ENCODE measurements at regions not wholly inside any gene's neighbourhood (a gene's known extent, or its start where the extent isn't known, plus 50 kb on each side); places are given as distances from the start of the nearest gene placed in this dataset.
"Not testable (repeated sequence)": the region's sequence is repeated elsewhere in the genome, so short reads cannot be mapped to it uniquely, and the experiment has no call there.

DNA sequence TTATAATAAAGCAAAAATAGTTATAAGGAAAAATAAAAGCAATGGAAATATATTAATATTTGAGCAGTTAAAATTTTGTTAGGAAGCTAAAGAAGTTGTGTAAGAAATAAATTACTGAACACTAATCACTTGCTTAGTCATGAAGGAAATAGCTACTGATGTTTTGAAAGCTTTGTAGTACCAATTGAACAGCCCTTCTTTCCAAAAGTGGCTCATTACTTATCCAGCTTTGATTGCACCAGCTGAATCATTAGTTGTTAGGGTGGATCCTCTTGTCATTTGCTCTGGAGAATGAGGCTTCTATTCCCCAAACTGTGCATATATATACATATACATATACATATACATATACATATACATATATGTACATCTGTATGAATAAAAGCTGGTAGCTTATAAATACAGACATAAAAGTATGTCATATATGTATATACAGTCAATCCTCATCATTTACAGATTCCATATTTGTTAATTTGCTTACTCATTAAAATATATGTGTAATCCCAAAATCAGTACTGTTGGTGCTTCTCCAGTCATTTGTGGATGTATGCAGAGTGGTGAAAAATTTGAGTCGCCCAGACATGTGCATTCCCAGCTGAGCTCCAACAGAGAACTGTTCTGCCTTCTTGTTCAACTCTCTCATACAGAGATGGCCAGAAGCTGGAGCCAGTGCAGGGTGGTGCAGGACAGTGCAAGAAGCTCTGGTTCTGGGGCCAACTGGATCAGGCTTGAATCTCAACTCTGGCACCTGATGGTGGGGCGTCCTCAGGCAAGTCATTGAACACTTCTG lies 214.1 kb downstream of the RPAP3 start:
- no peak for DNase-seq

DNA sequence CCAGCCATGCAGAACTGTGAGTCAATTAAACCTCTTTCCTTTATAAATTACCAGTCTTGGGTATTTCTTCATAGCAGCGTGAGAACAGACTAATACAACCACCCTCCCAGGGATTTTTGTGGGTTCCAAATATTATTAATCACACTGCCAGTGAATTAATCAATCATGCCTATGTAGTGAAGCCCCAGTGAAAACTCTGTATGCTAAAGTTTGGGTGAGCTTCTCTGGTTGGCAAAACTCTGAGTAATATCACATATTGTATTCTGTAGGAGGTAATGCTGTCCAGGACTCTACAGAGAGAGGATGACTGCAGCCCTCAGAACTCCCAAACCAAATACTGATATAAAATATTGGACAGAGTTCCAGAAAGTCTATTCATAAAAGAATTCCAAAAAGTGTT lies 216.9 kb downstream of the RPAP3 start:
- DNase-seq, result no peak

DNA sequence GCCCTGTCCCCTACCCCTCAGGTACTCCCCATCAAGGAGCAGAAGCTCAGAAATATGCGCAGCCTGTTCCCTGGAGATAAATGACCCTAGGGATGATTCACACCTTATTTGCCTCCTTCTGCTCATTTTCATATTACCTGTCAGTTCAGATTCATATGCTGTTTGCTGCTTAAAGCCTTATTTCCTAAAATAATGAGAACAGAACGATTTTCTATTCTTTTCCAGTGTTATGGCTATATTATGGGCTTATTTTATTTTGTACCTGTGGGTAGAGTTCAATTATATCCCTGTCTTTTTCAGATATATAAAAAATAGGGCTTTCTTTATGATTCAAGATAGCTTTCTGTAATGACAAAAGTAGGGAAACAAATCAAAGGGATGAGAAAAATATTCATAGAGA lies 224.8 kb downstream of the RPAP3 start:
- no peak for DNase-seq

DNA sequence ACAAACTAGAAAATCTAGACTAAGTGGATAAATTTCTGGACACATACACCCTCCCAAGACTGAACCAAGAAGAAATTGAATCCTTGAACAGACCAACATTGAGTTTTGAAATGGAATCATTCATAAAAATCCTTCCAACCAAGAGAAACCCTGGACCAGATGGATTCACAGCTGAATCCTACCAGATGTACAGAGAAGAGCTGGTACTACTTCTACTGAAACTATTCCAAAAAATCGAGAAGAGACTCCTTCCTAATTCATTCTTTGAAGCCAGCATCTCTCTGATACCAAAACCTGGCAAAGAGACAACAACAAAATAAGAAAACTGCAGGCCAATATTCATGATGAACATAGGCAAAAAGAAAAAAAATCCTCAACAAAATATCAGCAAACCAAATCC lies 227.4 kb downstream of the RPAP3 start:
- DNase-seq, result no peak

DNA sequence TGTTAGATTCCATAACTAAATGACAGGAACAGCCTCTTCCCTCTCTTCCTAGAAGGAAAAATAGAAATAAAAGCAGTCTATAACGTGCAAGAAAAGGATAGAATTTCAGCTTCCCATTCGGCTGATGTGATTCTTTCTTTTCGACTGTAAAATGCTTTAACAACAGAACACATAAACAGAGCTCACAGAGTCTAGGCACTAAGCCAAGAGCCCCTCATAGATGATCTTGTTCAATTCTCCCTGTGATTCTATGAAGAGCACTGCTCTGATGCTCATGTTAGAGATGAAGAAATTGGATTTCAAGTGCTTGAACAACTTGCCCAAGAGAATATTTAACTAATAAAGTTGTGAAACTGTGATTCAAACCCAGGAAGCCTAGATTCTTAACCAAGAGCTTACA lies 232.7 kb downstream of the RPAP3 start:
- DNase-seq, result no peak

DNA sequence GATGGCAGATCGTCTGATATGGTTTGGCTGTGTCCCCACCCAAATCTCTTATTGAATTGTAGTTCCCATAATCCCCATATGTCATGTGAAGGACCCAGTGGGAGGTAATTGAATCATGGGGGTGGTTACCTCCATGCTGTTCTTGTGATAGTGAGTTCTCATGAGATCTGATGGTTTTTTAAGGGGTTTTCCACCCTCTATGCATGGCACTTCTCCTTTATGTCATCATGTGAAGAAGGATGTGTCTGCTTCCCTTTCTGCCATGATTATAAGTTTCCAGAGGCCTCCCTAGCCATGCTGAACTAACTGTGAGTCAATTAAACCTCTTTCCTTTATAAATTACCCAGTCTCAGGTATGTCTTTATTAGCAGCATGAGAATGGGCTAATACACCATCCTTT lies 235.5 kb downstream of the RPAP3 start:
- DNase-seq, result not testable (repeated sequence)

DNA sequence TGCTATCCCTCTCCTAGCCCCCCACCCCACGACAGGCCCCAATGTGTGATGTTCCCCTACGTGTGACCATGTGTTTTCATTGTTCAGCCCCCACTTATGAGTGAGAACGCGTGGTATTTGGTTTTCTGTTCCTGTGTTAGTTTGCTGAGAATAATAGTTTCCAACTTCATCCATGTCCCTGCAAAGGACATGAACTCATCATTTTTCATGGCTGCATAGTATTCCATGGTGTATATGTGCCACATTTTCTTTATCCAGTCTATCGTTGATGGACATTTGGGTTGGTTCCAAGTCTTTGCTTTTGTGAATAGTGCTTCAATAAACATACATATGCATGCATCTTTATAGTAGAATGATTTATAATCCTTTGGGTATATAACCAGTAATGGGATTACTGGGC lies 241.9 kb downstream of the RPAP3 start:
- DNase-seq, result not testable (repeated sequence)

DNA sequence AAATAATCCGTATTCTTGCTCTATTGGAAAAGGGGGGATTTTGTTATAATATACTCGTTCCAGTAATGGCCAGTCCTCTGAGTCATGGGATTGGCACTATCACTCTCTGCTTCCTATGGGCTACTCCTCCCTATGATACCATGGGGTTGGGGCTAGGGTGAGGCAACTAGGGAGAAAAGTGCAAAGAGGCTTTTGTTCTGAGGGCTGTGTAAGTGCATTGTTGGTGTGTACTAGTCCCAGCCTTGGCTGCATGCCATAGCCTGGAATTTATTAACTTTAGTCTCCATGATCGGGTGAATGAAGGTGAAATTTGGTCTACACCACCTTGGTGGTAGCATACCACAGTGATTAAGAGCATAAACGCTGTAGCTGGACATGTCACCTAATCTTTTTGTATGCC lies 247.6 kb downstream of the RPAP3 start:
- DNase-seq, result no peak

DNA sequence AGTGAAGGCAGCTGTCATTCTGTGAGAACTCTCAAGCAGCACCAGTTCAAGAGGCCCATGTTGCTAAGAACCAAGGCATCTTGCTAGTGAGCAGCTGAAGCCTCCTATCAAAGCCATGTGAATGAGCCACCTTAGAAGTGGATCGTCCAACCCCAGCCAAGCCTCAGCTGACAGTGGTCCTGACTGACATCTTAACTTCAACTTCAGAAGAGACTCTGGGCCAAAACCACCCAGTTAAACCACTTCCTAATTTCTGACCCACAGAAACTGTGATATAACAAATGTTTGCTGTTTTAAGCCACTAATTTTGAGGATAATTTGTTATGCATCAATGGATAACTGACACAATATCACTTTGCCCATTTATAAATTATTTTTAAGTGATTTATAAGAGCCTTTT lies 256.0 kb downstream of the RPAP3 start:
- DNase-seq, result no peak

DNA sequence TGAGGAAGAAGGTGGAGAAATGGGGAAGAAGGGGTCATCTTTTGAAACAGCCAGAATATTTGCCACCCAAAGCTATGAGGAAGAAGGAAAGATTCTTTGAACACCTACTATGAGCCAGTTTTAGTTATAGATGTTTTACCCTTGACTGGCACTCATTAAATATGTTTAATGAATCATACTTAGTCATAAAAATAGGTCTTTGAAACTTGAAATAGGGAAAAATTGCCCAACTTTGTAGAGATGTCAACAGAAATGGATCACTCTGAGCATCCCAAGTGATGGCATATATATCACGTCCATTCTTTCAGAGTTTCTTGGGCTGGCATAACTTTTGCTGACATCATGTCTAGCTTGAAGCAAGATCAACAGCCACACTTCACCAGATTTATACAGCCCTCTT lies 263.5 kb downstream of the RPAP3 start:
- DNase-seq, result no peak

DNA sequence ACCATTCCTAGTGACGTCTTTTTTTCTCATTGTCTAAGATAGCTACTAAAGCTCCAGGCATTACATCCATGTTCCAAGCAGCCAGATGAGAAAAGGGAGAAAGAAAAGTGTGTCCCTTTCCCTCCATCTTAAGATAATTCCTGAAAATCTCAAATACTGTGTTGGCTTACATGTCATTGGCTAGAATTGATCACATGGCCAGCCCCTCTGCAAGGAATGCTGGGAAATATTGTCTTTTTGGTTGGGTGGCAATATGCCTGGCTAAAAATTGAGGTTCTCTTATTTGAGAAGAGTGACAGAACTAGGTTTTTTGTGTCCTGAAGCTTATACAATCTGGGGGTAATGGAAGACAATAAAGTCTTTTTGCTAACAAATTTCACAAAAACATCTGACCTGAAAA lies 264.3 kb downstream of the RPAP3 start:
- DNase-seq, result no peak

DNA sequence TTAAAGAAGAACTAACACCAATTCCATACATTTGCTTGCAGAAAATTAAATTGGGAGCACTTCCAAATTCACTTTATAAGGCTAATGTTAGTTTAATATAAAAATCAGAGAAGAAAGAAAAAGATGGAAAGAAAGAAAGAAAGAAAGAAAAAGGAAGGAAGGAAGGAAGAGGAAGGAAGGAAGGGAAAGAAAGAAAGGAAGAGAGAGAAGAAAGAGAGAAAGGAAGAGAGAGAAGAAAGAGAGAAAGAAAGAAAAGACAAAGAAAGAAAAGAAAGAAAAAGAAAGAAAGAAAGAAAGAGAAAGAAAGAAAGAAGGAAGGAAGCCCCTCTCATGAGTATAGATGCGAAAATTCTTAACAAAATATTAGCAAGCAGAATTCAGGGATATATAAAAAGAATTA lies 267.7 kb downstream of the RPAP3 start:
- no peak for DNase-seq

DNA sequence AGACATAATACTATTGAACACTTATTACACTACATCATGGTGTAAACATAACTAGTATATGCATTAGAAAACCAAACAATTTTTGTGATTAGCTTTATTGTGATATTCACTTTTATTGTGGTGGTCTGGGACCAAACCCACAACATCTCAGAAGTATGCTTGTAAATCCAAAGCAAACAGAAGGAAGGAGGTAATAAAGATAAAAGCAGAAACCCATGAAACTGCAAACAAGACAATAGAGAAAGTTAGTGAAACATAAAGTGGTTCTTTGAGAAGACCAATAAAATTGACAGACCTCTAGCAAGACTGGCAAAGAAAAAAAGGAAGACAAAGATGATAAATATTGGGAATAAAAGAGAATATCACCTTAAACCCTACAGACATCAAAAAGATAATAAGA lies 268.3 kb downstream of the RPAP3 start:
- no peak for DNase-seq

DNA sequence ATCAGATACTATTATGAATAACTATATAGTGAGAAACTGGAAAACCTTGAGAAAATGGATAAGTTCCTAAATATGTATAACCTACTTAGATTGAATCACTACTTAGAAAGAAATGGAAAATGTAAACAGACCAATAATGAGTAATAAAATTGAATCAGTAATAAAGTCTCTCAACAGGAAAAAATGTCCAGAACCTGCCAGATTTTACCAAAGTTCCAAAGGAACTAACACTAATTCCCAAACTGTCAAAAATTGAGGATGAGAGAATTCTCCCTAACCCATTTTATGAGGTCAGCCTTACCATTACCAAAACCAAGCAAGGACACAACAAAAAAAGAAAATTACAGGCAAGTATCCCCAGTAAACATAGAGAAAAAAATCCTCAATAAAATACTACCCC lies 272.0 kb downstream of the RPAP3 start:
- no peak for DNase-seq

DNA sequence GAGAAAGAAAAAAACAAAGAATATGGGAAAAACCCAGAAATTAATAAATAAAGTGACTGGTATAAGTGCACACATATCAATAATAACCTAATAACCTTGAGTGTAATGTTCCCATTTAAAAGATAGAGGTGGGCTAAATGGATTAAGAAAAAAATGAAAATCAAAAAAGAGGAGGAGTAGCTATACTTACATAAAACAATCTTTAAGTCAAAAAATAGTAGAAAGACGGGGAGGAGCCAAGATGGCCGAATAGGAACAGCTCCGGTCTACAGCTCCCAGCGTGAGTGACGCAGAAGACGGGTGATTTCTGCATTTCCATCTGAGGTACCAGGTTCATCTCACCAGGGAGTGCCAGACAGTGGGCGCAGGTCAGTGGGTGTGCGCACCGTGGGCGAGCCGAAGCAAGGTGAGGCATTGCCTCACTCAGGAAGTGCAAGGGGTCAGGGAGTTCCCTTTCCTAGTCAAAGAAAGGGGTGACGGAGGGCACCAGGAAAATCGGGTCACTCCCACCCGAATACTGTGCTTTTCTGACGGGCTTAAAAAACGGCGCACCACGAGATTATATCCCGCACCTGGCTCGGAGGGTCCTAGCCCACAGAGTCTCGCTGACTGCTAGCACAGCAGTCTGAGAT lies 279.0 kb downstream of the RPAP3 start:
- DNase-seq, result not testable (repeated sequence)

DNA sequence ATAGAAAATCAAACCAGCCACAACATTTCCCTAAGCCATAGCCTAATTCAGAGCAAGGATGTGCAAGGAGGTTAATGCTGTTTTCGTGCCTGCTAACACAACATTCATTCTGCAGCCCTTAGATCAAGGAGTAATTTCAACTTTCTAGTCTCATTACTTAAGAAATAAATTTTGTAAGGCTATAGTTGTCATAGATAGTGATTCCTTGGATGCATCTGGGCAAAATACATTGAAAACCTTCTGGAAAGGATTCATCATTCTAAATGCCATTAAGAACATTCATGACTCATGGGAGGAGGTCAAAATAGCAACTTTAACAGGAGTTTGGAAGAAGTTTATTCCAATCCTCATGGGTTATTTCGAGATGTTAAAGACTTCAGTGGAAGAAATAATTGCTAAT lies 283.2 kb downstream of the RPAP3 start:
- no peak for DNase-seq

DNA sequence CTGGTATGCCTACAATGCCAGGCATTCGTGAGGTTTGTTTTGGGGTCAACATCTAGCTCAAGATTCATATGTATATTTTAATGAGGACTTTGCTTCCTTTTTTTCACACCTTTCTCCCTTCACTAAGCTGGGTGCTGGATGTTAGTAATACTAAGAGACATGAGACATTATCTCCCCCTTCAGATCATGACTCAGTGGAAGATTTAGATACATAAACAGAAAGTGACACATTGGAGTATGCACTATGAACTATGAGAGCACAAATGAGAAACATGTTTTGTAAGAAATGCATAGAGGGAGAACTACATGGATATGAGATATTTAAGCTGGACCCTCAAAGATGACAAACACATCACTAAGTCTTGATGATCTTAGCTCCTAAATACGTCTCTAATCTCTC lies 286.3 kb downstream of the RPAP3 start:
- no peak for DNase-seq

DNA sequence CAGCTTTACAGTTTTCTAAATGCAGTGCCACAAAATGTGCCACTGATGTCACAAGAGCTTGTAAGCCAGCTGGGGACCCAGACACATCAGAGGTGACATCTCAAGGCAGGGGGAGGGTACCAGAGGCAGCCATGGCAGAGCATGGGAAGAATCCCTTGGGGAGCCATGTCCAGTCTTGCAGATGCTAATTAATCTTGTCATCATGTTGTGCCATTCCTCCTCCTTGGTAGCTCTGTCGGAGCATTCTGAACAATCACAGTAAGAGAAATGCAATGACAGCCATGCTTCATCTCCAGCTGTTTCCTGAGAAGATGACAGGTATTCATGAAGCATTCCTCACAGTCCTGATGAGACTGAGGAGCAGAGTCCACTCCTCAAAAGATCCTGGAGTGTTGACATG lies 287.9 kb downstream of the RPAP3 start:
- no peak for DNase-seq

DNA sequence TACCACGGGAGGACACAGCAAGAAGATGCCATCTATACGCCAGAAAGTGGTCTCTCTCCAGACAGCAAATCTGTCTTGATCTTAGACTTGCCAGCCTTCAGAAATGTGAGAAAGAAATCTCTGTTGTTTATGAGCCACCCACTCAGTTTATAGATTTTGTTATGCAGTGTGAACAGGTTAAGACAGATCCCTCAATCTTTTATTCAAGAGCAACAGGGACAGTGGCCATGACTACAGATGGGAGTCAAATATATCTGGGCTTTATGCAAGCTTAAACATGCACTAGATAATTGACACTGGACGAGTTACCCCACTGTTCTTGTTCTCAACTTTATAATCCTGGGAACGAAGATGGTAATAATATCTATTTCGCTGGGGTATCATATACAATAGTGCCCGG lies 288.7 kb downstream of the RPAP3 start:
- DNase-seq, result no peak

DNA sequence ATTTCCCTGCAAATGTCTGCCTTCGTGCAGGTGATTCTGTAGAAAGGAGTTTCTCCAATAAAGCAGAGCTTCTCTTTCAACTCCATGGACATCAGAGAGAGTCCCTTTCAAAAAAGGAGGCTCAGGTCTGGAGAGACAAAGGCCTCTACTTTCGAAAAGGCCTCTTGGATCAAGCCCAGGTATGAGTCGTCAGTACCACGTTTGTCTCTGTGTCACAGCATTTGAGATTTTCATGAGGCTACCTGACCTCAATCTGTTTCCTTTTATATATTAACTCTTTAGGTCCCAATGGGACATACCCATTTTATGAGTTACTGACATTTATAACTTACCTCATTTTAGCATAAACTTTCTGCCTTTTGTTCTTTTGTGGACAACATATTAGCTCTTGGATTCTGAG lies 290.8 kb downstream of the RPAP3 start:
- no peak for DNase-seq

DNA sequence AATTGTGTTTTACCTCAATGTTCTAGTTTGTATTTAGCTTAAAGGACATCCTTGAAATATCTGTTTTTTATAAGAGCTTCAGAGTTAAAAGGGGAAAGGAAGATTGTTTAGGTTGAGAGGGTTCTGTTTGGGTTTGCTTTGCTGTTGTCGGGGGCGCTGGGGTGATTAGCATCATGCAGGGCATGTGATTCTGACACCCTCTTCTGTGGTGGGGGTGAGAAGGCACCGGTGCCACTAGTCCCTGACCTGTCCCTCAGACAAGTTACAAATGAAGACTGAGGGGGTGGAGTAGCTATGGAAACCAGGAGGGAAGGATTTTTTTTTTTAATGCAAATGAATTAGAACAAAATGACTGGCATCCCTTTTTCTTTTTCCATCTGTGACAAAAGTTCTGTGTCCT lies 291.3 kb downstream of the RPAP3 start:
- peak in 1 of 56 donors; percentile 3 for DNase-seq

DNA sequence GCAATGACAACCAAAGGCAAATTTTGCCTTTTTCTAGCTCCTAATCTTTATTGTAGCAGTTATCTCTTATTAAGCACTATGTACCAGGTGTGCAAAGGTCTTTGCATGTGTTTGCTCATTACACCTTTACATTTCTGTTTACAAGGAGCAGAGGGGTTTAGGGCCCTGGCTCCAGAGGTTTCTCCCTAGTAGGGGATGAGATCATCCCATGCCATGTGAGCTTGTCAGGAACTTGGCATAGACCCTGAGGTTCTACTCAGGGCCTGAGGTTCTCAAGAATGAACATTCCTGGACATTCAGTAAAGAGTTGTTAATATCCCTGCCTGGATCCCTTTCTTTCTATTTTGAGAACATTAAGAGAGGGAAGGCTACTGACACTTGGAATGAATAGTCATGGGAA lies 292.0 kb downstream of the RPAP3 start:
- DNase-seq, result no peak

DNA sequence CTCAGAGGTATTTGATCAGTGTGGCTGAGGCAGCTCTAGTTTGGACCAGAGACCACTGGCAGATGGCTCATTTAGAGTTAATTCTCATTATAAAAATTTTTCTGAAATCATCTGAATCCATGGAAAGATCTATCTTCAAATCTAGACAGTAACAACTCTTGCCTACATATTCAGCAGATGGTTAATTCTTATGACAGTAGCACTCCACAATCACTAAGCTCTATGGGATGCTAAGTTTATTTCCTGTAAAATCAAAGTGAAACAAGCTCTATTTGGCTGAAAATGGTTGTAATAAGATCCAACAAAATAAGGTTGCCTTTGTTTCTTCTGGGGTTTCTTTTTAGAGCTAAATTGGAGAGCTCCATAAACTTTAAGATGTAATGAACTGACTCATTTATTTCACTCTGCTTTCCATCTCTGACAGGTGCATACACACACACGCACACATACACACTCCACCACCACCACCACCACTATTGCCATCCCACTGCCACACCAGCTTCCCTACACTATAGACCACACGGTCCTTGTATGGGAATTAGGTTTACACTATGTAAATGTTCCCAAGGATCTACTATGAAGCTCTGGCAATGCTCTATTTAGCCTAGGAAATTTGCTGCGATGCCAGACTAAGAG lies 293.1 kb downstream of the RPAP3 start:
- no peak for DNase-seq

Data from amygdala (tissue), 56 donors.